GM18520 (cell line): ENCODE measurements at regions not wholly inside any gene's neighbourhood (a gene's known extent, or its start where the extent isn't known, plus 50 kb on each side); places are given as distances from the start of the nearest gene placed in this dataset.
"Not testable (repeated sequence)": the region's sequence is repeated elsewhere in the genome, so short reads cannot be mapped to it uniquely, and the experiment has no call there.

Source experiments
- ATAC-seq: cut with Tn5 transposase; IDR thresholded peaks from one replicate; pipeline ENCODE4 v1.9.1; 2021; ENCODE audit not compliant: unreplicated experiment

DNA sequence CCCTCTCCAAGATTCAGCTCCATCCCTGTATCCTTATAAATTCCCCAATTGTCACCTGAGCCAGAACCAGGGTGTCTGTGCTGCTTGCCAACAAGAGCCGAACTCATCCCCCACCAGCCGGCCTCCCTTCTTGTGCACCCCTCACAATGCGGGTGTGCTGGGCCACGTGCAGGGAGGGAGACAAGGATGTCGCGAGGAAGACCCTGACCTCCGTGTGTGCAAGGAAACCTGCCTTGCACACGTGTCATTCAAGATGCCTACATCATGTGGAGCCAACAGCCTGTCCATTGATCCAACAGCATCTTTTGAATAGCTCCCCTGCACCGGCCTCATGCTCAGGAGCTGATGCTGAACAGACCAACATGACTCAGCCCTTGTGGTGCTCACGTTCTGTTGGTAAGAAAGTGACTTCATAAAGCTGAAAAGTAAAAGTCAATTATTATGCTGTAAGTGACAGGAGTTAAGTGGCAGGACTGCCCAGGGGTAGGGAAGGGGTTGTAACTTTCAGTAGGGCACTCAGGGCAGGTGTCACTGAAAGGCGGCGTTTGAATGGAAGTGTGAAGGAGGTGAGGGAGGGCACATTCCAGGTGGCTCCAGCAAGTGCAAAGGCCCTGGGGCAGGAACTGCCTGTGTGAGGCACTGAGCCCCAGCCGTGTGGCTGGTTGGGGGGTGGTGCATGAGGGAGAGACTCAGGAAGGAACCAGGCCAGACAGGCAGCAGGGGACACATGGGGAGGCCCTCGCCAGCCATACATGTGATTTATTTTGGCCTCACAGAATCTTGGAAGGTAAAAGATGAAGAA is 302.2 kb downstream of the FOXL1 start:
- ATAC-seq: no peak

GRCh38 chr16:86881118-86881510 is 302.8 kb downstream of the FOXL1 start:
- no peak for ATAC-seq

GRCh38 chr16:86881861-86882273 is 303.5 kb downstream of the FOXL1 start:
- no peak for ATAC-seq

- no peak for ATAC-seq
These were observed 304.4 kb downstream of the FOXL1 start for GRCh38 chr16:86882586-86883280.

DNA sequence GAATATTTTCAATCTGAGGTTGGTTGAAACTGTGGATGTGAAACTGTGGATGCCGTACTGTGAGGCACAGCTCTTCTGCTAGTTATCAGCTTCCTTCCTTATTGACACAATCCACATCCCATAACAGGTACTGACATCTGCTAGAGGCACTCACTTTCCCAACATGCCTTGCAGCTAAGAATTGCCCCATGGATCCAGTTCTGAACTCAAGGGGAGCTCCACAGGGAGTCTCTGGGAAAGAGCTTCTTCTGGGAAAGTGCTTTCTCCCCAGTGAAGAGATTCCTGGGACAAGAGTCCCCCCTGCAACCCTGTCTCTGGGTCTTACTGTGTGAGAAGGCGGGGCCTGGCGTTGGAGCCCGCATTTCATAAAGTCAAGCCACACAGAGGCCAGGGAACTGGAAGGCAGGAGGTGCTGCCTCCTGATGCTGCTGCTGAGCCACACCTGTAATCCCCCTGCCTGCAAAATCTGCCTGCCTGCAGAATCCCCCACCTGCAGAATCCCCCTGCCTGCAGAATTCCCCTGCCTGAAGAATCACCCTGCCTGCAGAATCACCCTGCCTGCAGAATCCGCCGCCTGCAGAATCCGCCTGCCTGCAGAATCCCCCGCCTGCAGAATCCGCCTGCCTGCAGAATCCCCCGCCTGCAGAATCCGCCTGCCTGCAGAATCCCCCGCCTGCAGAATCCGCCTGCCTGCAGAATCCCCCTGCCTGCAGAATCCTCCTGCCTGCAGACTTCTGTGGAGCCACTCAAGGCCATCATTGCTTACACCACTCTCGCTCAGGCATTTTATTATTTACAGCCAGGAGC is 305.4 kb downstream of the FOXL1 start:
- ATAC-seq: no peak

GRCh38 chr16:86884390-86884650 is 306.0 kb downstream of the FOXL1 start:
- no peak for ATAC-seq

DNA sequence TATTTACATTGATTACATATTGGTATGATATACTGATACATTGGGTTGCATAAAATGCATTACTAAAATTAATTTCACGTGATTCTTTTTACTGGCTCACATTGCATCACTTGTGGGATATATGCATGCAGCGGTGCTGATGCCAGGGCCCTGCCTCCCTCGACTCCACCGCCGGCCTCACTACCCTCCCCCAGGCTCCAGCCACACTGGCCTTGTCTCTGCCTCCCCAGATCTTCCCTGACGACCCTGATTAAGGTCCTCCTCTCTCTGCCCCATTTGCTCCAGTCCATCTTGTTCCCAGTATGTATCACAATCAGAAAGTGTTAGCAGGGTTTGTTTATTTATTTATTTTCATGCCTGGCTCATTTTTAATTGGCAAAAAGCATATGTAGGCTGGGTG is 306.8 kb downstream of the FOXL1 start:
- no peak for ATAC-seq

GRCh38 chr16:86886651-86887050 is 308.3 kb downstream of the FOXL1 start:
- no peak for ATAC-seq

DNA sequence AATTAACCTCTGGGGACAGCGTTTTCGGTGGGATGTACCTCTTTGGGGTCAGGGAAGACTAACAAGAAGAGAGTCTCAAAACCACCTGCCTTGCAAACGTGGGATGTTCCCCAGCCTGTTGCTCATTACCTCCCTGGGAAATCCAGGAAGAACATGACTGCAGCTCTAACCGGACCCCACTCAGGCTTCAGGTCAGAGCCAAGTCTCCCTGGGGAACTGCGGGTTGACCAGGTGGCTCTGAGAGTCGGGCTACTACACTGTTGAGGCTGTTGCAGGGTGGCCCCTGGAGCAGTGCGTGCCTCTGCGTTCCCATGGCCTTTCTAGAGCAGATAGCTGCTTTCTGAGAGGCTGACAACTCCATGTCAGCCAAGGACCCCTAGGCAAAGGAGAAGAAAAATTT is 309.1 kb downstream of the FOXL1 start:
- ATAC-seq: no peak

GRCh38 chr16:86888231-86889053 is 310.1 kb downstream of the FOXL1 start:
- no peak for ATAC-seq

DNA sequence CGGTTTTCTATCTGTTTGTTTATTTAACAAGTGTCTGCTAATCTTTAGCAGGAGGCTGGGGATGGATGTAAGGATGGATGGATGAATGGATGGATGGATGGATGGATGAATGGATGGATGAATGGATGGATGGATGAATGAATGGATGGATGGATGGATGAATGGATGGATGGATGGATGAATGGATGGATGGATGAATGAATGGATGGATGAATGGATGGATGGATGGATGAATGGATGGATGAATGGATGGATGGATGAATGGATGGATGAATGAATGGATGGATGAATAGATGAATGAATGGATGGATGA is 310.7 kb downstream of the FOXL1 start:
- not testable (repeated sequence) for ATAC-seq

GRCh38 chr16:86889974-86890373 is 311.6 kb downstream of the FOXL1 start:
- ATAC-seq: no peak

GRCh38 chr16:86891121-86891520 is 312.8 kb downstream of the FOXL1 start:
- no peak for ATAC-seq

DNA sequence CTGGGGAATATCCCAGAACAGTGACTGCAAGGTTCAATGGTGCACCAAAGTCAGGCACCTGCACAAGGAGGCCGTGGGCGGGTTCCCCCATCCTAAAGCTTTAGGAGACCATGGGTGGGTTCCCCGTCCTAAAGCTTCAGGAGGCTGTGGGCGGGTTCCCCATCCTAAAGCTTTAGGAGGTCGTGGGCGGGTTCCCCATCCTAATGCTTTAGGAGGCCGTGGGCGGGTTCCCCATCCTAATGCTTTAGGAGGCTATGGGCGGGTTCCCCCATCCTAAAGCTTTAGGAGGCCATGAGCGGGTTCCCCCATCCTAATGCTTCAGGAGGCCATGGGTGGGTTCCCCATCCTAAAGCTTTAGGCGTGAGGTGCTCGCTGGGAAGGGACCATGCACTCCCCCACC is 313.3 kb downstream of the FOXL1 start:
- ATAC-seq: no peak

DNA sequence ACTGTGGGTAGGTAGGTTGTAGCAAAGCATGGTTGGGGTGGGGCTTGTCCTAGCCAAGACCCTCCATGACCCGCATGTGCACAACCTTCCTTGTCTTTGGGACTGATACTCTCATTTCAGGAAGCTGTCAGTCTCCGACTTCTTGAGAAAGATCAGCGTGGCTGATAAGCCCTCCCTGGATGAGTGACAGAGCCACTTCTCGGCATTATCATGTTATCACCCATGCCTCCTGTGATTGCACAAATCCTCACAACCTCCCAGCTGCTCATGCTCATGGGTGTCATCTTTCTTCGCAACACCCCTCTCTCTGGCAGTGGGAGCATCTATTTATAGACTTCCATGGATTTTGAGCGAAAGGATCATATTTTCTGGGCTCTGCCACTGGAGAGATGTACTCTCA is 314.2 kb downstream of the FOXL1 start:
- no peak for ATAC-seq

- ATAC-seq: no peak
These were observed 315.2 kb downstream of the FOXL1 start for GRCh38 chr16:86893506-86893905.

DNA sequence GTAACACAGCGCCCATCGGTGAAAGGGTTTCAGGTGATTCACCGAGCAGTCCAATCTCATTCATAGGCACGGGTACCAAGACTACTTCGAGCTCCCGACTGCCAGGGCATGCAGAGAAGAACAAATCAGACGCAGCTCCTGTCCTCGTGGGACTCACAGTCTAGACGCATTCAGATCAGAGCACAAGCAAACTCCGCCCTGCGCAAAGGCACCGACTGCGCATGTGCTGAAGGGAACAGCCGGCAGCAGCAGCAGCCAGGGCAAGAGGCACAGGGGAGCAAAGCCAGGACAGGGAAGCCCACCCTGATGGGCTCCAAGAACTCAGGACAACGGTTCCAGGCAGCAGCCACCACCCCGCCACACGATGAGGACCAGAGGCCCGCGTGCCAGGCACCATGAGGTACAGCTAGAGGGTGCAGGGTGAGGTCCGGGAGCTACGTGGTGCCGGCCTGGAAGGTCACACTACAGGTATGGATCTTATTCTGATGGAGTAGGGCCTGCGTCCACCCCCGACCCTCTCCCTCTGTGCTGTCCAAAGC is 315.7 kb downstream of the FOXL1 start:
- ATAC-seq: no peak

GRCh38 chr16:86894925-86895324 is 316.6 kb downstream of the FOXL1 start:
- no peak for ATAC-seq

GRCh38 chr16:86895606-86896005 is 317.3 kb downstream of the FOXL1 start:
- ATAC-seq: no peak

GRCh38 chr16:86896976-86897375 is 318.6 kb downstream of the FOXL1 start:
- ATAC-seq: no peak

DNA sequence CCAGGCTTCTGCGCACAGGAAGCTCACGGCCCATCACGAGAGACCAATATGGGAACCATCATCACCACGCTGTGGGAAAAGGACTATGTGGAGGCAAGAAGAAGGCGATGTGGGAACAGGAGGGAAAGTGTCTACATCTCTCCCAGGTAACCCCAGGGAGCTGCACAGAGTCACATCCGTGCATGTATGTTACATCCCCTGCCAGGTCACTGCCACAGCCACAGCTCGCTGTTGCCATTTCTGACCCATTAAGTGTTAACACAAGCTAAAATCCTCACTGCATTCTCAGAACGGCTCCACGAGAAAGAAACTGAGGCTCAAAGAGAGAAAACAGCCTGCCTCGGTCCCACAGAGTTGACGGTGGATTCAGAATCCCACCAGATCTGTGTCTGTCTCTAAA is 319.1 kb downstream of the FOXL1 start:
- no peak for ATAC-seq
